Brain microvascular endothelial cell (primary cell): ENCODE measurements at regions not wholly inside any gene's neighbourhood (a gene's known extent, or its start where the extent isn't known, plus 50 kb on each side); places are given as distances from the start of the nearest gene placed in this dataset.

ENCODE experiments used
- DNase-seq: peaks from one replicate; pipeline ENCODE4 v3.0.0-alpha.2; 2020
- H3K27ac ChIP-seq: fragments of 250-450 bp; sonication (Bioruptor Pico); 2 replicates; pipeline ENCODE4 v1.5.1; 2020; ENCODE audit warnings: mild to moderate bottlenecking, moderate library complexity
- H3K27me3 ChIP-seq: fragments of 250-450 bp; sonication (Bioruptor Pico); replicated peaks from 2 replicates; pipeline ENCODE4 v1.5.1; 2020; ENCODE audit warnings: mild to moderate bottlenecking
- H3K36me3 ChIP-seq: fragments of 250-450 bp; sonication (Bioruptor Pico); replicated peaks from 2 replicates; pipeline ENCODE4 v1.5.1; 2020; ENCODE audit warnings: mild to moderate bottlenecking
- H3K4me3 ChIP-seq: 2 replicates; pipeline ENCODE4 v1.5.1; 2011; ENCODE audit warnings: low read depth, mild to moderate bottlenecking, control low read depth, low read length, moderate library complexity
- CTCF ChIP-seq: IDR thresholded peaks from 2 replicates; pipeline ENCODE4 v1.5.1; 2011; ENCODE audit warnings: low read depth, mild to moderate bottlenecking, moderate library complexity, low read length, control low read depth, inconsistent platforms; ENCODE audit errors: missing control alignments
- in situ Hi-C: cut with HindIII; loops from 2 replicates; pipeline ENCODE4 v1.10.0; 2017; ENCODE audit warnings: low sequenced_read_pairs, low pct_ligation_motif_present

DNA sequence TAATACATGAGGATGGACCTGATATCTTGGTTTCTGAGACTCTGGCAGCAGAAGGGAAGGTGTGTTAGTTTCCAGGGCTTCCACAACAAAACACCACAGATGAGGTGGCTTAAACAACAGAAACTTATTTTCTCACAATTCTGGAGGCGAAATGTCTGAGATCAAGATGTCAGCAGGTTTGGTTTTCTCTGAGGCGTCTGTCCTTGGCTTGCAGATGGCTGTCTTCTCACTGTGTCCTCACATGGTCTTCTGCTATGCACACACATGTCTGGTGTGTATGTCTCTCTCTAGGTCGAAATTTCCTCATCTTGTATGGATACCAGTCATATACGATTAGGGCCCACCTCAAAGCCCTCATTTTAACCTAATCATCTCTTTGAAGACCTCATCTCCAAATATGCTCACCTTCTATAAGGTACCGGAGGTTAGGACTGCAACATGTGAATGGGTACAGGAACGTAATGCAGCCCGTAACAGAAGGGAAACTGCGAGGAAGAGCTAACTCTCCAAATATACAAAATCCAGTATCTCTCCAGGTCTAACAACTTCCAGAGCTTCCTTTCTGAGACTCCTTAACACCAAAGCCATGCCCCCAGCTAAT lies 139.8 kb upstream of the SMARCA2 start:
- Histone ChIP-seq H3K36me3 (no peaks in the 10 kb centered on the region), H3K4me3 (no peak overlapping the region), H3K27me3 (no peaks in the 10 kb centered on the region), H3K27ac (no peak overlapping the region)
- DNase-seq, result no peak
- no peak for TF ChIP-seq CTCF
- in situ Hi-C loops, result no loop called here

DNA sequence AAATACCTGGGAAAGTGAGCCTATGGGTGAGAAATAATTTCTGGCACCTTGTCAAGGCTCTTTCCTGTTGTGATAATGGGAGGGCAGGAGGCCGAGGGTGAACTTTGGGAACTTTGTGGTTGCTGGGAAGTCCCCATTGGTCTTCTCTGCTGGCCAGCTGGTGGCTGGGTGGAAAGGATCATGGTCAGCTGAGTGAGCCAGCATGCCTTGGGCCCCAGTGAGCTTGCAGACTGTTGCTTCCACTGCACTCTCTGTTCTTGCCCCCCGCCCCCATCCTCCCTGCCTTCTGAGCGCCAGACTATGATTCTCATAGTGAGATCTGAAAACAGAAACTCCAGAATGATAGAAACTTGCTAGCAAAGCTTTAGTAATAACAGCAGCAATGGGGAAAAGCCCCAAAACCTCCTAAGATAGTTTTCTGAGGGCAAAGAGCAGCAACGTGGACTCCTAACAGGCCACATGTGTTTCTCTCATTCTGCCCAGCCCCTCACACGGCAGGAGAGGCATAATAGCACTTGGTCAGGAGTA lies 139.2 kb upstream of the SMARCA2 start:
- in situ Hi-C loops, result no loop called here
- DNase-seq, result no peak
- no peak for TF ChIP-seq CTCF

DNA sequence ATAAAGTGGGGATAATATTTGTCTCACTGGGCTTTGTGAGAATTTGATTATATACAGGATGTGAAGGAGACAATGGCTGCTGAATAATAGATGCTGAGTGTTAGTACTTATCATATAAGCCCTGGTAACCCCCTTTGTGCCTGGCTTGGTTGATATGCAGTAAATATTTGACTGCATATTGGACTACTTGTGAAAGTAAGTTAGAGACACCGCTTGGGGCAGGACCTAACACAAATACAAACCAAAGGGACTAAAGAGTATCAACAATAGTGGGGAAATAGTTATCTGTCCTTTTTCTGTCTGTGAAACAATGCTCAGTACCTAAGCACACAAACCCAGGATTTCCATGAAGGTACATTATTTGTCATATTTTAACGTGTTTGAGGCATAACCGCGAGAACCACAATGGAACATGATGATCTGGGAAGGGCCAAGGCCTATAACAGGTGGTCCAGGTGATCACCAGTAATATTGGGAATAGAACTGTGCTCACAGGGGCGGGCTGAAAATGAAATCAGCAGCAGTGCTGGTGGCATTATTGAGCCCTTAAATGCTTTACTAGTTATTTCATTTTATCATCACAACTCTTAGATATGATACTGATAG lies 138.2 kb upstream of the SMARCA2 start:
- Histone ChIP-seq H3K27ac (no peak overlapping the region), H3K36me3 (no peaks in the 10 kb centered on the region), H3K4me3 (no peak overlapping the region), H3K27me3 (no peaks in the 10 kb centered on the region)
- in situ Hi-C loops, result no loop called here
- TF ChIP-seq CTCF, result no peak
- no peak for DNase-seq

More for the DNA sequence above, 139.2 kb upstream of the SMARCA2 start:
- no peaks in the 10 kb centered on the region for H3K36me3 ChIP-seq
- no peak overlapping the region for H3K4me3 ChIP-seq
- no peaks in the 10 kb centered on the region for H3K27me3 ChIP-seq
- H3K27ac ChIP-seq, result no peak overlapping the region

- no peak for DNase-seq
- in situ Hi-C loops, result no loop called here
- TF ChIP-seq CTCF, result no peak
- H3K27me3 ChIP-seq, result no peaks in the 10 kb centered on the region
- H3K4me3 ChIP-seq, result no peak overlapping the region
- H3K27ac ChIP-seq, result no peak overlapping the region
- H3K36me3 ChIP-seq, result no peaks in the 10 kb centered on the region
Measured at GRCh38 chr9:1877951-1878350, 137.2 kb upstream of the SMARCA2 start.

- Histone ChIP-seq H3K27me3 (no peaks in the 10 kb centered on the region), H3K36me3 (no peaks in the 10 kb centered on the region), H3K4me3 (no peak overlapping the region), H3K27ac (no peak overlapping the region)
- in situ Hi-C loops, result no loop called here
- DNase-seq, result no peak
- no peak for TF ChIP-seq CTCF
Measured at GRCh38 chr9:1878811-1879210, 136.3 kb upstream of the SMARCA2 start.
